ENCODE measurements at regions not wholly inside any gene's neighbourhood (a gene's known extent, or its start where the extent isn't known, plus 50 kb on each side); places are given as distances from the start of the nearest gene placed in this dataset.

DNA sequence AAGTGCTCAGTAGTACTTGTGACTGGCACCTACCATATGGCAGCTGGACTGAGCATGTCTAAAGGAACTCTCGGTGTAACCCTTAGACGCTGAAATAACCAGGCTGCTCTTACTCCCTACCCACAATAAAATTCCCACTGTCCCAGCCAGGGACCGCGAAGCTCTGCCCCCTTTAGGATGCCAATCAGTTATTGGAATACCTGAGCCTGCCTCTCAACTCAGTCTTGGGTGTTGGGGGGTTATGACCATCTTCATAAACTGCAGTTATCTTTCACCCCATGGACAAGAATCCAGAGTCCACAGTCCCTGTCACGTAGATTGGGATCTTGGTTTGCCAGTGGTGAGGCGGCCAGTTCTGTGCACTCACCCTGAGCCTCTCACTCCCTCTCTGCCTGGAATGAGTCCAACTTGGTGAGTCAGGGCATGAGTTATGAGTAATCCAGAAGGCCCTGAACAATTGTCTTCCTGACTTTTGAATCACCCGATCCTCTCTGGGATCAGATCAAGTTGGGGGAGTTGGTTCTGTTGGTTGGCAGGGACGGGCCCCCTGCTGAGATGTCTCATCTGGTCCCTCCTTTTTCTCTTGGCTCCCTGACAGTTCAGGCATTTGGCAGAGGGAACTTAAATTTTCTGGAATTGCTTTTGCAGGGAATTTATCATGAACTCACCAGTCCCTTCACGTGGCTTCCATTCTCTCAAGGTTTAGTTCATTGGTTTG, 120.1 kb upstream of the UBE2E1 start:
- TF ChIP-seq, protein P1, sequence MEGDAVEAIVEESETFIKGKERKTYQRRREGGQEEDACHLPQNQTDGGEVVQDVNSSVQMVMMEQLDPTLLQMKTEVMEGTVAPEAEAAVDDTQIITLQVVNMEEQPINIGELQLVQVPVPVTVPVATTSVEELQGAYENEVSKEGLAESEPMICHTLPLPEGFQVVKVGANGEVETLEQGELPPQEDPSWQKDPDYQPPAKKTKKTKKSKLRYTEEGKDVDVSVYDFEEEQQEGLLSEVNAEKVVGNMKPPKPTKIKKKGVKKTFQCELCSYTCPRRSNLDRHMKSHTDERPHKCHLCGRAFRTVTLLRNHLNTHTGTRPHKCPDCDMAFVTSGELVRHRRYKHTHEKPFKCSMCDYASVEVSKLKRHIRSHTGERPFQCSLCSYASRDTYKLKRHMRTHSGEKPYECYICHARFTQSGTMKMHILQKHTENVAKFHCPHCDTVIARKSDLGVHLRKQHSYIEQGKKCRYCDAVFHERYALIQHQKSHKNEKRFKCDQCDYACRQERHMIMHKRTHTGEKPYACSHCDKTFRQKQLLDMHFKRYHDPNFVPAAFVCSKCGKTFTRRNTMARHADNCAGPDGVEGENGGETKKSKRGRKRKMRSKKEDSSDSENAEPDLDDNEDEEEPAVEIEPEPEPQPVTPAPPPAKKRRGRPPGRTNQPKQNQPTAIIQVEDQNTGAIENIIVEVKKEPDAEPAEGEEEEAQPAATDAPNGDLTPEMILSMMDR (IDR thresholded peaks at IDR 0.05; ENCODE audit: control insufficient read depth, extremely low read depth, insufficient read depth): no peak
- H3K4me3 ChIP-seq (ENCODE audit: low read depth, low read length): no peak overlapping the region
- peak; percentile 54 for DNase-seq (ENCODE audit: low read depth)

DNA sequence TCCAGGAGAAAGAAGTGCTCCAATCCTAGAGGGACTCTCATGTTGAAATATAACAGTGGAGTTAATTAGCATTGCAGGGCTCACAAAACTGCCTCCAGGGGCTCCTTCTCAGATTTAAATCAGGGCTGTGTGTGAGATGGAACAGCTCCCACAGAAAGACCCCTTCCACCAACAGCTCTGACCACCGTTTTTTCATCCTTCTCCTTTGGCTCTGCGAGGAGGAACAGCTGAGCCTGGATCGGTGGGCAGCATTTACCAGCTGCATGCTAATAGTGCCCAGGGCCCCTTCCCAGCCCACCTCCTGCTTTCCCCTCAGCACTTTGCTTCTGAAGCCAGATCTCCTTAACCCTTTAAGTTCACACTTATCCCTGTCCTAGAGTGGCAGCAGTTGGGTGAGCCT, 119.2 kb upstream of the UBE2E1 start:
- H3K4me3 ChIP-seq (ENCODE audit: low read depth, low read length): no peak overlapping the region
- TF ChIP-seq, protein P1 (IDR thresholded peaks at IDR 0.05; ENCODE audit: control insufficient read depth, extremely low read depth, insufficient read depth): no peak
- DNase-seq (ENCODE audit: low read depth): no peak

DNA sequence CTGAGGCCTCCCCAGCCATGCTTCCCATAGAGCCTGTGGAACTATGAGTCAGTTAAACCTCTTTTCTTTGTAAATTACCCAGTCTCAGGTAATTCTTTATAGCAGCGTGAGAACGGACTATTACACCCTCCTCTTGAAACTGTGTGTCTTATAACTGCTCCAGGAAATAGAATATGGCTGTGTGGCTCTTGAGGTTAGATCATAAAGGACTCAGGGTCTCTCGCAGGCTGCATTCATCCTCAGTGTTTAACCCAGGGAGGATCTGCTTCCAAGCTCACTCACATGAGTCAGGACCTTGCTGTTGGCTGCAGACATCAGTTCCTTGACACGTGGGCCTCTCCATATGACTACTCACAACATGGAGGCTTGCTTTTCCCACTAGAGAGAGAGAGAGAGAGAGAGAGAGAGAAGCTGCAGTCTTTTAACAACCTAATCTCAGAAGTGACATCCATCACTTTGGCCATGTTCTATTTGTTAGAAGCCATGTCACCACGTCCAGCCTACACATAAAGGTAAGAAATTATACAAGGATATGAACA, 114.3 kb upstream of the UBE2E1 start:
- no peak for DNase-seq (ENCODE audit: low read depth)
- H3K4me3 ChIP-seq (ENCODE audit: low read depth, low read length): no peak overlapping the region
- TF ChIP-seq, protein P1 (IDR thresholded peaks at IDR 0.05; ENCODE audit: control insufficient read depth, extremely low read depth, insufficient read depth): no peak

DNA sequence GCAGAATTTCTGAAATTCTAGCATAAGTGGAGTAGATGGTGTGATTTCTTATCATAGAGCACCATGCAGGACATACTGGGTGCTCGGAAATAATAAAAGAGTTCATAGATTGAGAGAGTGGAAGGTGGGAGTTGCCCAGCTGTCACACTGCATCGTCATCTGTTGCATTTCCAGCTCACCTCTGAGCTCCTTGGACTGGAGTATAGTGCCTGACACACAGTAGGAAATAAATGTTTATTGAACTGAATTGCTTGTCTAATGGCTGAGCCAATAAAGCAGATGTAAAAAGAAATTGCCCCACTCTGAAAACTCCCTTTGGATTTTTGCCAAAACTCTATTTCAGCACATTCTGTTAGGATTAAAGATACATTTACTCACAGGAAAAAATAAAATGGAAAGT, 108.9 kb upstream of the UBE2E1 start:
- no peak overlapping the region for H3K4me3 ChIP-seq (ENCODE audit: low read depth, low read length)
- TF ChIP-seq, protein P1 (IDR thresholded peaks at IDR 0.05; ENCODE audit: control insufficient read depth, extremely low read depth, insufficient read depth): no peak
- DNase-seq (ENCODE audit: low read depth): no peak

DNA sequence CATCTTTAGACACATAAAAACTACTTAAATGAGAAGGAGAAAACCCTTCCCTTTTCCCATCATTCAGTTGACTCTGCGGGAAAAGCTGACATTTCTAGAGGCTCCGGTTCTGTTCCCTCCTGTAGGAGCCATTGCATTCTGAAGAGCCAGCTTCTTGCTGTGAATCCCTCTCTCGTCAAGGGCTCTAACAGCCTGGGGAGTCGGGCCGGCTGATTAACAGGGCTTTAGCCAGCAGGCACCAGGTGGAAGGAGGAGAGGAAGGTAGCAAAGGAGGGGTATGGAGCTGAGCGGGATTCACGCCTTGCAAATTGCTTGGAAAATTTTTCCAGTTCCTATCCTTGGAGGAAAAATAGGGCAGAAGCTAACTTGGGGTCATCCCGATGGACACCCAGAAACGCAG, 108.3 kb upstream of the UBE2E1 start:
- TF ChIP-seq, protein P1 (IDR thresholded peaks at IDR 0.05; ENCODE audit: control insufficient read depth, extremely low read depth, insufficient read depth): no peak
- no peak overlapping the region for H3K4me3 ChIP-seq (ENCODE audit: low read depth, low read length)
- no peak for DNase-seq (ENCODE audit: low read depth)

DNA sequence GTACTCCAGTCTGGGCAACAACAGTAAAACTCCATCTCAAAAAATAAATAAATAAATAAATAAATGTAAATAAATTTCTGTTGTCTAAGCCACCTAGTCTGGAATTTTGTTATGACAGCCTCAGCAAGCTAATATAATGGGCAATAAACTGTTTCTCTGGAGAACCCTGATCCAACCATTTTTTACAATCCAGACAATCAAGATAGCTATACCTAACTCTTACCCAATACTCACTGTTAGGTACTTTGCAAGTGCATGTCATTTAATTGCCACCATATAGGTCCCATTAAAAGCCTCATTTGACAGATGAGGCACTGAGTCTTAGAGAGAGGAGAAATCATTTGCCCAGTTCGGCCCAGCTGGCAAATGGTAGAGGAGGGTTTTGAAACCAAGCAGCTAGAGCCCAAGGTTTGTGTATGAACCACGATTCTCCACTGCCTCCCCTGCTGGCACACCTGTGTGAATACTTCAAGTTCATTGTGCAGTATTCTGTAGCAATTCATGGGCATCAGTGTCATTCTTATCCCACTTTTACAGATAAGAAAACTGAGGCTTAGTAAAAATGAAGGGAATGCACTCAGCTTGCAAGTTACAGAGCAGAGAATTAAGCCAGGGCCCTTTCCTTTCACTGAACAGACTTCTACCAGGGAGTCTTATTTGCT, 107.0 kb upstream of the UBE2E1 start:
- DNase-seq (ENCODE audit: low read depth): no peak
- TF ChIP-seq, protein P1 (IDR thresholded peaks at IDR 0.05; ENCODE audit: control insufficient read depth, extremely low read depth, insufficient read depth): 0 out of 2 replicates have a peak, but pooled peaks have one; percentile 10
- no peak overlapping the region for H3K4me3 ChIP-seq (ENCODE audit: low read depth, low read length)

All from LNCaP clone FGC (cell line).